ENCODE measurements at regions not wholly inside any gene's neighbourhood (a gene's known extent, or its start where the extent isn't known, plus 50 kb on each side); places are given as distances from the start of the nearest gene placed in this dataset.
"Not testable (repeated sequence)": the region's sequence is repeated elsewhere in the genome, so short reads cannot be mapped to it uniquely, and the experiment has no call there.

- in situ Hi-C loops (cut with MboI; ENCODE audit: low sequenced_read_pairs), result no loop called here
Measured at GRCh38 chr4:81694176-81694913, 222.6 kb upstream of the RASGEF1B start.

GRCh38 chr4:81690871-81691270, 219.2 kb upstream of the RASGEF1B start:
- in situ Hi-C loops (cut with MboI; ENCODE audit: low sequenced_read_pairs), result no loop called here

GRCh38 chr4:81688085-81688484, 216.4 kb upstream of the RASGEF1B start:
- in situ Hi-C loops (cut with MboI; ENCODE audit: low sequenced_read_pairs), result no loop called here

GRCh38 chr4:81687471-81687870, 215.8 kb upstream of the RASGEF1B start:
- in situ Hi-C loops (cut with MboI; ENCODE audit: low sequenced_read_pairs), result no loop called here

- in situ Hi-C loops (cut with MboI; ENCODE audit: low sequenced_read_pairs), result no loop called here
Measured at GRCh38 chr4:81685104-81685503, 213.4 kb upstream of the RASGEF1B start.

- in situ Hi-C loops (cut with MboI; ENCODE audit: low sequenced_read_pairs), result no loop called here
Measured at GRCh38 chr4:81684352-81684751, 212.6 kb upstream of the RASGEF1B start.

- in situ Hi-C loops (cut with MboI; ENCODE audit: low sequenced_read_pairs), result no loop called here
Measured at GRCh38 chr4:81682492-81682891, 210.8 kb upstream of the RASGEF1B start.

GRCh38 chr4:81679315-81679714, 207.6 kb upstream of the RASGEF1B start:
- in situ Hi-C loops (cut with MboI; ENCODE audit: low sequenced_read_pairs), result no loop called here

GRCh38 chr4:81678801-81679200, 207.1 kb upstream of the RASGEF1B start:
- in situ Hi-C loops (cut with MboI; ENCODE audit: low sequenced_read_pairs), result no loop called here

GRCh38 chr4:81676537-81676936, 204.8 kb upstream of the RASGEF1B start:
- in situ Hi-C loops (cut with MboI; ENCODE audit: low sequenced_read_pairs), result no loop called here

- in situ Hi-C loops (cut with MboI; ENCODE audit: low sequenced_read_pairs), result no loop called here
Measured at GRCh38 chr4:81675791-81676393, 204.2 kb upstream of the RASGEF1B start.

GRCh38 chr4:81673961-81674360, 202.3 kb upstream of the RASGEF1B start:
- in situ Hi-C loops (cut with MboI; ENCODE audit: low sequenced_read_pairs), result no loop called here

GRCh38 chr4:81668328-81668727, 196.6 kb upstream of the RASGEF1B start:
- in situ Hi-C loops (cut with MboI; ENCODE audit: low sequenced_read_pairs), result not testable (repeated sequence)

GRCh38 chr4:81667539-81667938, 195.8 kb upstream of the RASGEF1B start:
- in situ Hi-C loops (cut with MboI; ENCODE audit: low sequenced_read_pairs), result no loop called here

GRCh38 chr4:81666491-81666890, 194.8 kb upstream of the RASGEF1B start:
- in situ Hi-C loops (cut with MboI; ENCODE audit: low sequenced_read_pairs), result no loop called here

- in situ Hi-C loops (cut with MboI; ENCODE audit: low sequenced_read_pairs), result no loop called here
Measured at GRCh38 chr4:81665649-81666048, 193.9 kb upstream of the RASGEF1B start.

- in situ Hi-C loops (cut with MboI; ENCODE audit: low sequenced_read_pairs), result no loop called here
Measured at GRCh38 chr4:81665045-81665444, 193.3 kb upstream of the RASGEF1B start.

- in situ Hi-C loops (cut with MboI; ENCODE audit: low sequenced_read_pairs), result no loop called here
Measured at GRCh38 chr4:81664079-81664478, 192.4 kb upstream of the RASGEF1B start.

- in situ Hi-C loops (cut with MboI; ENCODE audit: low sequenced_read_pairs), result no loop called here
Measured at GRCh38 chr4:81663368-81663767, 191.7 kb upstream of the RASGEF1B start.

GRCh38 chr4:81659051-81659450, 187.3 kb upstream of the RASGEF1B start:
- in situ Hi-C loops (cut with MboI; ENCODE audit: low sequenced_read_pairs), result no loop called here

GRCh38 chr4:81652069-81652478, 180.4 kb upstream of the RASGEF1B start:
- in situ Hi-C loops (cut with MboI; ENCODE audit: low sequenced_read_pairs), result no loop called here

- in situ Hi-C loops (cut with MboI; ENCODE audit: low sequenced_read_pairs), result no loop called here
Measured at GRCh38 chr4:81651243-81651899, 179.7 kb upstream of the RASGEF1B start.
